IPS-NIHi7 (cell line): ENCODE measurements at regions not wholly inside any gene's neighbourhood (a gene's known extent, or its start where the extent isn't known, plus 50 kb on each side); places are given as distances from the start of the nearest gene placed in this dataset.

Experiments
- DNase-seq: peaks from one replicate; pipeline ENCODE4 v3.0.0; 2012; ENCODE audit warnings: mixed read lengths; ENCODE audit errors: extremely low spot score

DNA sequence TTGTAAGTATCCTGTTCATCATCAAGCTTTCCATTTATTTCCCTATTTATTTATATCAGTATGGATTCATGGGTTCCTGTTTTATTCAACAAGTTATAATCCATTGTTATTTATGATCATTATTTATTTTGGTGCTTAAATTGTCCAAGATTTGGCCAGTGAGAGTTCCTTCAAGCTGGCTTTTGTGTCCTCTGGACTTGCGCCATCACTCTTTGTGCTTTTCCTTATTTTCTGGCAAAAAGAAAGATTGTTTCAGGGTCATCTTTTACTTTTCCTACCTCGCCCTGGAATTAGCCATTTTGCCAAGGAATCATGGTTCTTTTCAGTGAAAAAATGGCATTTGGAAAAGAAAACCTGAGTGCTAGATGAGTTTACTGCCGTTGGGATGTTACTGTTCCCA, 193.4 kb downstream of the ADAMTS15 start:
- no peak for DNase-seq

DNA sequence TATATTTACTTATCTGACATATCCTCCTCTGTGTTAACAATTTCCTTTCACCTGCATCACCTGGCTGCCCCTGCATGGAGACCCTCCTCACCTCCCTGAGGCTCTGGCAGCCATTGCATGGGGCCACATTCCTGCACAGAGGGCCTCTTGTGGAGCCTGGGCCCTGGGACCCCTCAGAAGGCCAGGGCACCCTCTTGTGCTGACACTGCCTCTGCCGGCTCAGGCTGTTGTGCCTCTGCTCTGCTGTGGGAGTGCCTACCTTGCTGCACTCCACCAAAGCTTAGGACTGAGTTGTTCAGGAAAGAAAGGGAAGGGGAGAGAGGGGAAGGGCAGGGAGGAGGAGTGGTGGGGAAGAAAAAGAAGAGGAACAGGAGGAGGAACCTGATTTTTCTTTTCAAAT, 194.5 kb downstream of the ADAMTS15 start:
- DNase-seq = no peak

DNA sequence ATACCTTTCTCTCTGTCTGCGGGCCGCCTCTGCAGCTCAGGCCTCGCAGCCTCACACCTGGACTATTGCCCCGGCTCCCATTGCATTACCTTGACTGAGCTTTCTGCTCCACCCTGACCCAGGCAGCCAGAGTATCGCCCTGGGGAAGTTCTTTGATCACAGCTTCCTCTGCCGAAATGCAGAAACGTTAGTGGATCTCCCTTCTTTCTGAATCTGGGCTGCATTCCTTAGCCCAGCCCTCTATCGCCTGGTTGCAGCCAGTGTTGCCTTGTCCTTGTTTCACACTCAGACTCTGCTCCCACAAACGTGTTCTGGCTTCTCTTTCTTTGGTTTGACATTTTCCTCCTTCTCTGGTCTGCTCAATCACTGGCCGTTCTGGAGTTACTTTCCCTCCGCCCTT, 195.7 kb downstream of the ADAMTS15 start:
- peak; percentile 71 for DNase-seq

DNA sequence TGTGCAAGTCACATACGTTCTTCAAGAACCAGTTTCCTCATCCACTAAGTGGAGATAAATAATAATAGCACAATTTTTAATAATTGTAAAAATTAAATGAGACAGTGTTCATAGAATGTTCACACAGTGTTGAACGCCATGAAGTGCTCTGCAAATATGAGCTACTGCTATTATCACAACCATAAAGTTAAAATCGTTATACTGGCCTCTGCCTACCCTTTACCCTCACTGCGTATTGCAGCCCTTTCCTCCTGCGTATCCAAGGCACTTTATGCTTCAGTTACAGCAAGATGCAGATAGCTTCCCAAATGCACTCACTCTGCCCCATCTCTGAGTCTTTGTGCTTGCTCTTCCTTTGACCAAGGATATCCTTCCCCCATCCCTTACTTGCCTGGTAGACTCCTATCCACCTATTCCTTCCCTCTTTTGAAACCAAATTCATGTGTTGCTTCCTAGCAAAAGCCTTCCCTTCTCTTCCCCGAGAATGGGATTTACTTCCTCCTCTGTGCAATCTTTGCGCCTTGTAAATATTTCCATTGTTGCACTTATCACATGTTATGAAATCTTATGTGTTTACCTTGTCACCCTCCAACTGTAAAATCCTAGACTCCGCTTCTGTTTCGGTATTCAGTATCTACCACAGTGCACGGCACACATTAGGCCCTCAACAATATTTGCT, 196.9 kb downstream of the ADAMTS15 start:
- no peak for DNase-seq

DNA sequence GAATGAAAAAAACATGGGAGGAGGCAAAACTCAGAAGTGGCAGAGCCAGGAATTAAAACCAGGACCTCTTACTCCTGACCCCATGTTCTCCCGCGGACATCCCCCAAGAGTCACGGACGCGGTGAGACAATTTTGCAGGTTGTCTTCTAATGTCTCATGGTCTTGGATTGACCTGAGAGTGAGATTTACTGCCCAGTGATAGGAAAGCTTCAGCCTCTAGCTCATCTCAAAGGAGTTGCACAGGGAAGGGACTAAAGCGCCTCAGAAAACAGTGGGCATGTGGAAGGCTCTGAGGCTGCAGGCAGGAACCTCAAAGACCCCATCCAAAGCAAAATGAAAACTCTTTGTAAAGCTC, 197.4 kb downstream of the ADAMTS15 start:
- no peak for DNase-seq

DNA sequence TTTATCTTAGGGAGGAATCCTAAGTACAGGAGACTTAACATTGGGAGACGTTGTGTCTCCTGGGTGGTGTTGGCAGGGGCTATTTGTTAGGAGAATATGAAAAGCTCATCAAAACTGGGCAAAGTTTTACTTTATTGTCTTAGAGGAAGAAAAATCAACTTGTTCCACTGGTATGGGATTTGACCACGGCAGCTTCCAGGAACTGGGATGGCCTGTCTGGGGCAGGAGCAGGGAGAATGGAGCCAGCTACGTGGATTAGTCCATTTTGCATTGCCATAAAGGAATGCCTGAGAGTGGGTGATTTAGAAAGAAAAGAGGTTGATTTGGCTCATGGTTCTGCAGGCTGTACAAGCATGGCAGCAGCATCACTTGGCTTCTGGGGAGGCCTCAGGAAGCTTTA, 198.4 kb downstream of the ADAMTS15 start:
- DNase-seq = no peak

DNA sequence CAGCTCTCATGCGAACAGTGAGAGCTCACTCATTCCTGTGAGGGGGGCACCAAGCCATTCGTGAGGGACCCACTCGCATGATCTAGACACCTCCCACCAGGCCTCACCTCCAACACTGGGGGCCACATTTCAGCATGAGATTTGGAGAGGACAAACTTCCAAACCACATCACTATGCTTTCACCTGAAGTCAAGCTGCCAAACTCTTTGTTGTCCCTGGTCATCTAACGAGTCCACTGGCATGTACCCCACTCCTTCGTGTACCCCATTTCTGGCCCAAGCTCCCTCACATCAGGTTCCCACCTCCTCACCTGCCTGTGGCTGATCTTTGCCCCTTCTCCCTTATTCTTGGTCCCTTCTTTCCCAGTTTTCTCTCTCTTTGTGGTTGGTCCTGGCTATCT, 198.9 kb downstream of the ADAMTS15 start:
- DNase-seq = no peak

DNA sequence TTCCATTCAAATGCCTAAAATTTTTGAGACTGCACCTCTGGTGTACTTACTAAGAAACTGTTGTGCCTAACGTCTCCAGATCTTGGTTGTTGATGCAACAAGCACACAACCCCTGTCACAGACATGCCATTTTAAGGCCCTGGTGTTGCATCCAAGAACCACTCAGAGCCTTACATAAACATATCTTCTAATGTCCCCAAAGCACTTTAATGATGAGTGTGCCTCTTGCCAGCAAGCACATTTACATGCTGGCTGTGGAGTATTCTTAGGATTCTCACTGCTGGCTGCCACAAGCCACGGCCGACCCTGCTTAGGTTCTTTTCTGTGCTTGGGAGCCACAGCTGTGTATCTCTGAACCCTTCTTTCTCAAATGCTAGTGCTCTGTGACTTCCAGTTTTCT, 201.4 kb downstream of the ADAMTS15 start:
- no peak for DNase-seq

DNA sequence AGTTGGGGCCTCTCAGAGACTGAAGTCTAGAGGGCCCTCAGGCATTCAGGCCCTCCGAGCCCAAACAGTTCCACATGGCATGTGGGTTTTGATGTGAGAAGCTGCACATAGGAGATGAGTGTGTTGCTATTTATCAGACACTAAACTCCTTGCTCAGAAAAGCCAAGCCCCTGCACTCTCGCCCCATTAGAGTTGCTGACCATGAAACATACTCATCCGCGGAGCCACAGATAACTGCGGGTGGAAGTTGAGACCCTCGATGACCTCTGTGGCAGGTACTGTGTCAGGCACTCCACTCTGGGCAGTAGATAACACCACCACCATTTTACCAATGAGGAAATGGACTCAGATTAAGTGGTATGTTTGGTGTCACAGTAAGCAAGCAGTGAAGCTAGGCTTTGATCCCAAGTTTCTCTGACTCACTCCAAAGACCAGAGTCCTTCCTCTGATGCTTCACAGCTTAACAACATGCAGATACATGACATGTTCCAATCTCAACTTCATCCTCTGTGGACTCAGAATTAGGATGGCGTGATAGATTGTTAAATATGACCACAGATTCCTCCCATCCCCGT, 202.1 kb downstream of the ADAMTS15 start:
- no peak for DNase-seq

DNA sequence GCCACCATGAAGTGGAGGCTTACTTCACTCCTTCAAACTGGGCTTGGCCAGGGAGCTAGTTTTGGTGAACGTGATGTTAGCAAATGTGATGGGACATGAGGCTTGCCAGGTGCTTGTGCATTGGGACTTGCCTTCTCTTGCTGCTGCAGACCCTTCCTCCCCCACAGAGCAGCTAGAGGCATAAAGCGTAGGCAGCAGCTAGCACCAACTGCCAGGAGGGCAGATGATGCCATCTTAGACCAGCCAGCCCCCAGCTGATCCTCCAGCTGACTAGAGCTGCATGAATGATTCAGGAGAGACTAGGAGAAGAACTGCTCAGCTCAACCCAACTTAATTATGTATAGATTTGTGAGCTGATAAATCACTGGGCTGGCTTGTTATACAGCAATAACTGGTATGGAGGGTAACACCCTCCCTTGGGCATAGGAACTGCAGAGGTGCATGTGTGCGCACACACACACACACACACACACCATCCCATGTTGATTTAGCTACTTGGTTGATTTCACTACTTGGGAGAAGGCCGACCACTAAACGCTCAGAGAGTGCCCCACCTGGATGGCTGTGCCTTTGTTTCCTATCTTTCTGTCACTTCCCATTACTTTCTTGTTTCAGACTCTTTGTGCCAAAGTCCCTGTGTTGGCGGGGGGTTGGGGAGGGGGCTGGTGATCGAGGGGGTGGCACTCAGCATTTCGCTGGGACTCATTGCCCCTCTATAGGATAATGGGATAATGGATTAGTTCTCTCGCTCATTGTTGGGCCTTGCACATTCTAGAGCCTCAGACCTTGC, 202.8 kb downstream of the ADAMTS15 start:
- DNase-seq = no peak

DNA sequence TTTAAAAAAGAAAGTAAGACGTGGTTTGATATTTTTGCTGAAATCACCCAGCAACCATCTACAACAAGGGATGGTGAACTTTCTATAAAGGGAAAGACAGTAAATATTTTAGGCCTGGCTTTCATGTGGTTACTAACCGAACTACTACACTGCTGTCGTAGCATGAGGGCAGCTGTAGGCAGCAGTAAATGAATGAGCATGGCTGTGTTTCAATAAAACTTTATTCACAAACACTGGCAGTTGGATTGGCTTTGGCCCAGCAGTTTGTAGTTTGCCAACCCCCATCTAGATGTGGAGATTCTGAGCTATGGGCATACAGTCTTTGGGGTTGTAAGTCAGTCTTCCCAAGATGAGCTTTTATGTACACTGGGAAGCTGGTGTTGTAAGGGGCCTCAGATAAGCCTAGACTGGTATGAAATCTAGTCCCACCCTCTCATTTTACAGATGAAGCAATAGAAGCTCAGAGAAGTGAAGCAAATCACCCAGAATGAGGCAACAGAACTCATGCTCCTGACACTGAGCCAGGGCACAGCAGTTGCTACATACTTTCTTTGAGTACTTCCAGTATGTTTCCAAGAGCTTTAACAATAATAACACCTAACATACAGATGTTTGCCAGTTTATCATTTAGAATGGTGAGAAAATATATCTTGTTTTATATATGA, 204.4 kb downstream of the ADAMTS15 start:
- no peak for DNase-seq

DNA sequence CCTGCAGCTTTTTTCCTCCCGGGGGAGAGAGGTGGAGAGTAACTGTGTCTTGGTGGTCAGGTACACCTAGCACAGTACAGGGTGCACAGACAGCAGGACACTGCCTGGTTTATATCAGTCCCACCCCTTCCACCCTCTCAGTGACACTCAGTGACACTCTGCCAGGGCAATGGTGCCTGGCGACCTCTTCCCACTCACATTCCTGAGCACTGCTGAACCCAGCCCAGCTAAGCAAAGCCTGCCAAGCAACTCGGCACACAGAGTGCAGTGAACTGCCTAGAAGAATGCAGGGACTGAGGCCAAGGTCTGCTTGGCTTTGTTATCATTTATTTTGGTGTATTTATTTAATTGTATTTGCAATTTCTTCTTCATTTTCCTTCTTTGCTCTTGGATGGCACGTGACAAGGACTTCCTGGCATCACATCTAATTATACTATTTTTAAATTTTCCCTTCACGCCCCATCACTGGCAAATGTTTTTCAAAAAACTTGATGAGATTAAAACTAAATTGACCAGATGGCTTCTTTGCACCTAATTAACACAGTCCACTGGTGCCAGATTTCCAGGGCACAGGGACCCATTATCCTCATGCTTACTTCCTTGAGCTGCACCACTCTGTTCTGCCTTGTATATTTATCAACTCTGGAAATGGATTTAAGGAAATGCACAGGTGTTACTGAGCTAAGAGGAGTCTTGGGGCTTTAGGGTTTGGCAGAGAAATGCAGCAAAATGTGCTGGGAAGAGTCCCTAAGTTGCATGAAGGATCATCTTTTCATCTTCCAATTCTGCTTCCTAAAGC, 205.6 kb downstream of the ADAMTS15 start:
- no peak for DNase-seq

DNA sequence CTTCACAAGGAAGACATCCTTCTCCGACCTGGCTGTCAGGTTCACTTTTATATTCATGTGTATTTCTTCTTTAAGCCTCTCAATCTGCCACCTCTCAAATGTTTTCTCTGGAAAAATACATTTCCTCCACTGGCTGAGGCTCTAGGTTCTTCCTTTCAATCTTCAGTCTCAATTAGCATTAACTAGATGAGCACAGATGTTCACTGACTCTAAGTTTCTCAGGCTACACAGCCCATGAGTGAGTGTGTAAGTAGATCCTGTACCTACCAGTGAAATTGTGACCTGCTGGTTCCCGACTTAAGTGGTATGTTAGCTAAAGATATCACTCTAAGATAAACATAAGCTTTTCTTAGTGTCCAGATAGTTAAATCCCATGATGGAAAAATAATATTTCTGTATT, 206.9 kb downstream of the ADAMTS15 start:
- DNase-seq = no peak

DNA sequence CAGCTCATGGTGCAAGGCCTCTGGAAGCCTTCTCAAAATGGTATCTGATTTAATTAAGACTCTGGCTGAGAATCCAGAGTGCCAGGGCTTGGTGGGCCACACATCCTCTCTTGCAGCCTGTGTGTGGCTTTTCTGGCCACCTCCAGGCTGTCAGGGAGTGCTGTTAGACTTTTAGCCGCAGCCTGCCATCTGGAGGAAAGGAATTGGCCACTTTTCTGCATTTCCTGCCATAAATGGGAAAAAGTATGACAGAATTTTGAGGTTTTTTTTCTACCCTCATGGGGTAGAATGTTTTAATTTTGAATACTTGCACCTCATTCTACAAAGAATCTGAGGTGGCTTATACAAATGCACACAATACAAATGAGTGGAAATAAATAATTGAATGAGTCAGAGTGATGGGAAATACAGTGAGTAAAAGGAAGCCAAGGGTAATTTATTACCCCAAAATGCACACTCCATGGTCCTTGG, 218.4 kb downstream of the ADAMTS15 start:
- peak; percentile 26 for DNase-seq

DNA sequence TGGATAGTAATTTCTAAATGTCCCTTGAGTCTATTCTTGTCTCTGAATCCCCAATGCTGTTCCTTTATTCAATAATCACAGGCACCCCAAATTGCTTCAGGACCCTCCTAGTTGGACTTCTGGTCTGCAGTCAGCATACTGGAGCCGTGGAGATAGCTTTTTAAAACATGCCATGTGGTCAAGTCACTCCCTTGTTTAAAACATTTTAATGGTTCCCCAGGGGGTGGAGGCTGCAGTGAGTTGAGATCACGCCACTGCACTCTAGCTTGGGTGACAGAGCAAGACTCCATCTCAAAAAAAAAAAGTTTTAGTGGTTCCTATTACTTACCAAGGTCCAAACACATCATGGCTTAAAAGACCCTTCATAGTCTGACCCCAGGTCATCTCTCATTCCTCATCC, 220.3 kb downstream of the ADAMTS15 start:
- no peak for DNase-seq

DNA sequence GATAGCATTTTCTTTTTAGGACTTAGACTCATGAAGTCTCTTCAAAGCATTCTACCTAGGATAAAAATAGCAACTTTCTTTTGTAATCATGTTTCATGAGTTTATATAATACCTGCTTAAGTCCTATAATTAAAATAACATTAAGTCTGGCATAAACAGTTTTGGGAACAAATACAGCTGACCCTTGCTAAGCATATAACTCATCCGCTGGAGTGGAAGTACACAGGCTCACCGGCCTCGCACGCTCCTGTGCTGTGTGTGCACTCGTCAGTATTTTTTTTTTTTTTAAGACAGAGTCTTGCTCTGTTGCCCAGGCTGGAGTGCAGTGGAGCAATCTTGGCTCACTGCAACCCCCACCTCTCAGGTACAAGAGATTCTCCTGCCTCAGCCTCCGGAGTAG, 221.8 kb downstream of the ADAMTS15 start:
- no peak for DNase-seq

DNA sequence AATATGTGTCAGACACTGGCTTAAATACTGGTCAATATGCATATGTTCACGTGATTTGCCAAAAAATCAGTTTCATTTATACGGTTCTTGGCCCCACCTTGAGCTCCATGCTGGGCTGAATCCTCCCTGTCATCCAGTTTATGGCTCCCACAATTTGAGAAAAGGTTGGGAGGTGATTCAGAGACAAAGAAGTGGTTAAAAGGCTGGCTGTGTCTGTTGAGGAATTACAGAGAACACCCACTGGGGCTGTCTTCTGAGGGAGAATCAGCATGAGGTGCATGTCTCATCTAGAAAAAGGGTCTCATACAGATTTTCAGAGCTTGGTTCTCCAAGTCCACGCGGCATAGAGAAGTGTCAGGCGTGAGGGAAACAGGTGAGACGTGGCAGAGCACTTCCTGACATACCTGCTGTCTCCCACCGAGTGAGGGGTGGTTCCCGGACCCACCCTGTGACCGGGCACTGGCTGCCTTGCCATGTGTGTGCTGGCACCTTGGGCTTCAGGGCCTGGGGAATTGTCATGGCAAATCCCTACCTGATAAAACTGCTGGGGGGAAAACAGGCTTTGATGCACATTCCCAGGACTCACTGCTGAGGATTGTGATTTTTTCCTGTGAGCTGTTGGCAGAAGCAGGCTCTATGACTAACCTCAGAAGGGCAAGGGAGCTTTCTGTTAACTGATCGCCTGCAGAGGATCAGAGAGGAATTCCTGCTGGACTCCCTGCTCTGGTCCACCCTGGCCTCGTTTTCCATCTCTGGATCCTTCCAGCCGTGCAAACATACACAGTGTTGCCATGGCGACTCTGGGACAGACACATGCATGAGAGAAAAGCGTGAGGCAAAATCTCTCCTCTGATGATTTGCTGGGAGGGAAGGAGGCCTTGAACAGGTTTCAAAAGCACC, 223.6 kb downstream of the ADAMTS15 start:
- no peak for DNase-seq

DNA sequence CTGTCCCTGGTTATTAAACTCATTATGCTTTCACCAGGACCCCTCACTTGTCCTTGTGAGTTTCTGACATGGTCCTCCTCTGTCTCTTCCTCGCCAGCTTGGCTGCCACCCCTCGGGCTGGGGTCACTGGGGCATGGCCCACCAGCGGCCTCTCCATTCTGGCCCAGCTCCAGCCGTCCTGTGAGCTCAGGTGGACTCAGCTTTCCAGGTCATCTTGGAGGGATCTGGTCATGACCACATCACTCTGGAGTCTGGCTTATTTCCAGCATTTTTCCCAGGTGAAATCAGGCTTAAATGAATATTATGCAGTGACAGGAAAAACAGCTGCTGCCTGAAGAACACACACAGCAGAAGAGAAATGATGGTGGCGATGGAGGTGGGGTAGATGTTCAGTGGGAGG, 224.5 kb downstream of the ADAMTS15 start:
- no peak for DNase-seq

DNA sequence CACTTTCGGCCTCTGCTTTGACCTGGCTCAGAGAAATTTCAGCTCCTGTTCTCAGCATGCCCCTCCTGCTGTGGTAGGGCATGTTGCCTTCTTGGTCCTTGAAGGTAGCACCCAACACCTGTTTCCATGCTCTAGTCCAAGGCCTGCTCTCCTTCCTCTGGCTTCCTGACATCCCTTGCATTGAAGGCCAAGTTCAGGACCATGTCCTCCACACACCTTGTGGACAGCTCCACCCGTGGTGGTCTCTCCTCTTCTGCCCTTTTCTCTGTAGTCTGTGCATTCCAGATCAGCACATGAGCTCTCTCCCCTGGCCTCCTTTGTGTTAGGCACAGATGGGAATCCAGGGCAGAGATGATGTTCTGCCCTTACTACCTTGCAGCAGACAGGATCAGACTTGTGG, 225.3 kb downstream of the ADAMTS15 start:
- no peak for DNase-seq

DNA sequence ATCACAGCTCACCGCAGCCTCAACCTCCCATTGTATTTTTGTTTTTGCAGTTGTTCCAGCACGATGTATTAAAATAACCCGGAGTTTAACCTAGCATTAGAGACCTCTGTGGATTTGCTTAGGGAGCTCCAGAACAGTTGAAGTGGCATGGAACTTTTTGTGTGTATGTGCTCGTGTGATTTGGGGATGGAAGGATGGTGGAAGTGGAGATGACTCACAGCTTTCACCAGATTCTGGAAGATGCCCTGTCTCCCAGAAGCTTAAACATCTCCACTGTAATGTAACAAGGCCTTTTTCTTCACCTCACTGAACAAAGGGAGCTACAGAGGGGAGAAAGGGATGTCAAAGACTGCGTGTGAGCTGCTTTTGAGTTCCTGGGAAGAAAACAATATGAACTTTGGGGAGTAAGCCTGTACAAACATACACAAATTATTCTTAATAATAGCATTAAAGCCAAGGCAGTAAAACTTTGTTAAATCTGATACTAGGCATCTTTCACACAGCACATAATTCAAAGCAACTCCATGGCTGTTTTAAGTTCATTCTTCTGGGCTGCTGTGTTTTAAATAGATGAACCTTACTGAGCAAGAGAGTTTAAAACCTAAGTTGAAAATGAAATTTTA, 226.4 kb downstream of the ADAMTS15 start:
- no peak for DNase-seq
